PC-3 (cell line): ENCODE measurements at regions not wholly inside any gene's neighbourhood (a gene's known extent, or its start where the extent isn't known, plus 50 kb on each side); places are given as distances from the start of the nearest gene placed in this dataset.

ENCODE experiments used
- EZH2 ChIP-seq: fragments of 300-600 bp; sonication (generic); IDR thresholded peaks from one replicate; pipeline ENCODE4 v1.6.1; 2017; ENCODE audit warnings: antibody characterized with exemption, mild to moderate bottlenecking, low read length; ENCODE audit not compliant: unreplicated experiment
- EZH2phosphoT487 ChIP-seq: fragments of 300-600 bp; sonication (generic); IDR thresholded peaks from 2 replicates; pipeline ENCODE4 v1.6.1; 2018; ENCODE audit warnings: mild to moderate bottlenecking, antibody characterized with exemption, low read length, borderline replicate concordance
- TF ChIP-seq, protein P1 (sequence below): fragments of 300-600 bp; sonication (generic); conservative IDR thresholded peaks from 2 replicates; pipeline ENCODE4 v1.5.1; 2017; ENCODE audit warnings: antibody characterized with exemption, low read depth, mild to moderate bottlenecking, low read length

GRCh38 chr20:48364055-48364454, 463.7 kb downstream of the PREX1 start:
- TF ChIP-seq, protein P1, sequence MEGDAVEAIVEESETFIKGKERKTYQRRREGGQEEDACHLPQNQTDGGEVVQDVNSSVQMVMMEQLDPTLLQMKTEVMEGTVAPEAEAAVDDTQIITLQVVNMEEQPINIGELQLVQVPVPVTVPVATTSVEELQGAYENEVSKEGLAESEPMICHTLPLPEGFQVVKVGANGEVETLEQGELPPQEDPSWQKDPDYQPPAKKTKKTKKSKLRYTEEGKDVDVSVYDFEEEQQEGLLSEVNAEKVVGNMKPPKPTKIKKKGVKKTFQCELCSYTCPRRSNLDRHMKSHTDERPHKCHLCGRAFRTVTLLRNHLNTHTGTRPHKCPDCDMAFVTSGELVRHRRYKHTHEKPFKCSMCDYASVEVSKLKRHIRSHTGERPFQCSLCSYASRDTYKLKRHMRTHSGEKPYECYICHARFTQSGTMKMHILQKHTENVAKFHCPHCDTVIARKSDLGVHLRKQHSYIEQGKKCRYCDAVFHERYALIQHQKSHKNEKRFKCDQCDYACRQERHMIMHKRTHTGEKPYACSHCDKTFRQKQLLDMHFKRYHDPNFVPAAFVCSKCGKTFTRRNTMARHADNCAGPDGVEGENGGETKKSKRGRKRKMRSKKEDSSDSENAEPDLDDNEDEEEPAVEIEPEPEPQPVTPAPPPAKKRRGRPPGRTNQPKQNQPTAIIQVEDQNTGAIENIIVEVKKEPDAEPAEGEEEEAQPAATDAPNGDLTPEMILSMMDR: no peak
- TF ChIP-seq EZH2phosphoT487: no peak
- TF ChIP-seq EZH2: no peak
